ENCODE measurements at regions not wholly inside any gene's neighbourhood (a gene's known extent, or its start where the extent isn't known, plus 50 kb on each side); places are given as distances from the start of the nearest gene placed in this dataset.

- TF ChIP-seq POLR2A (IDR thresholded peaks at IDR 0.05) (no peak), CTCF (IDR thresholded peaks at IDR 0.05) (no peak)
Measured at GRCh38 chr6:146913842-146914488, 290.3 kb upstream of the STXBP5 start.

All from uterus (tissue), 2 donors.